Activated CD8-positive, alpha-beta T cell treated with anti-CD3 and anti-CD28 coated beads for 36 hours (primary cell): ENCODE measurements at regions not wholly inside any gene's neighbourhood (a gene's known extent, or its start where the extent isn't known, plus 50 kb on each side); places are given as distances from the start of the nearest gene placed in this dataset.

Experiments used
- ATAC-seq: fragments of 200-7000 bp; cut with Tn5 transposase; one replicate; pipeline ENCODE4 v1.10.0; 2021; ENCODE audit warnings: mild to moderate bottlenecking, moderate library complexity
- CTCF ChIA-PET: fragments of 350-600 bp; sonication (Branson Sonifier 250); formaldehyde crosslinking; loops from one replicate; lab custom pipeline; 2021; ENCODE audit warnings: antibody characterized with exemption; lab: Charles Lee
- POLR2A ChIA-PET: fragments of 350-600 bp; sonication (Branson Sonifier 250); formaldehyde crosslinking; loops from one replicate; lab custom pipeline; 2021; ENCODE audit warnings: antibody characterized with exemption; lab: Charles Lee
- DNase-seq: peaks from one replicate; pipeline ENCODE4 v3.0.0-alpha.2; 2020
- H3K27ac Mint-ChIP-seq: one replicate; pipeline ENCODE4 v1.8.0; 2021; ENCODE audit warnings: mild to moderate bottlenecking, mixed read lengths
- H3K27me3 Mint-ChIP-seq: one replicate; pipeline ENCODE4 v1.8.0; 2021; ENCODE audit warnings: mixed read lengths
- H3K36me3 Mint-ChIP-seq: one replicate; pipeline ENCODE4 v1.8.0; 2021; ENCODE audit warnings: low read depth, mixed read lengths
- H3K4me1 Mint-ChIP-seq: one replicate; pipeline ENCODE4 v1.8.0; 2021; ENCODE audit warnings: low read depth, mixed read lengths
- H3K4me3 Mint-ChIP-seq: one replicate; pipeline ENCODE4 v1.8.0; 2021; ENCODE audit warnings: mild to moderate bottlenecking, moderate library complexity, mixed read lengths
- H3K9me3 Mint-ChIP-seq: one replicate; pipeline ENCODE4 v1.8.0; 2021; ENCODE audit warnings: mixed read lengths
- intact Hi-C: fragments of 100-400 bp; cut with micrococcal nuclease; formaldehyde crosslinking; loops from one replicate; pipeline ENCODE4 v1.10.0; 2022
- TF ChIP-seq, protein P1 (sequence below): fragments of 200-600 bp; IDR thresholded peaks from one replicate; pipeline ENCODE4 v1.8.0; 2022; ENCODE audit warnings: antibody characterized with exemption, mild to moderate bottlenecking

DNA sequence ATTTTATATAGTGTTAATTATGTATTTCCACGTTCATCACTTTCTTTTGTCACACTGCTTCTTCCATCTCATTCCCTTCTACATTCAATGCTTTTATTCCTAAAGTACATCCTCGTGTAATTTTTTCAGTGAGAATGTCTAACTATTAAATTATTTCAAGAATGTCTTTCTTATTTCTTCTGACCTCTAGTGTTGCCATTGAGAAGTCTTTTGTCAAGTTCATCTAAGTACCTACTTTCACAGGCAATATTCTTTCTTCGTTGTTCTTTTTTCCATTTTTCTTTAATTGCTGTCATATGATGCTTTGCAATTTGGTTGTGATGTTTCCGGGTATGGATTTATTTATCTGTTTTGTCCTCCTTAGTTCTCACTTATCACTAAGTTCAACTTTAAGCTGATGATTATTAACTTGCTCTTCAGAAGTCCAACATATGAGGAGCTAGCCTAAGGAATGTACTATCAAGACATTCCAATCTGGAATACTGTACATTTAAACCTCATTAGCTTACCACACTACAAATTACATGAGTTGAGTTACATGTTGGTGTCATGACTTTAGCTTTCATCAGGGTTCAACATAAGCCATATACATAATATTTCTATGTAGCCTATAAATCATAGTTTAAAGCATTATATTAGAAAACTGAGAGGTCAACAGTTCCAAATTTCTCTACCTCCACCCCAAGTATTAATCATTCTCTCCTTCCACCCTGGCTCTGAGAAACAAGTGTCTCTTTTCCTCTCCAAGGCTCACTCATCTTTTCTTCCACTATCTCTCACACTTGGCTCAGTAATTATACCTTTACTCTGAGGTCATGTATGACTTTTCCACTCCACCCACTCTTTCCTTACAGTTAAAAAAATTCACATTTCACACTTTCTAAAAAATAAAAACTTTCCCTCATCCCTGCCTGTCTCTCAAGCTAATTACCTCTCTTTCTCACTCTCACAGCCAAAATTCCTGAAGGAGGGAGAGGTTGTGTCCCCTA lies 81.5 kb downstream of the COX18 start:
- POLR2A ChIA-PET: no interaction called here
- peaks cover 5% of the 10 kb centered on the region for H3K4me1 Mint-ChIP-seq

DNA sequence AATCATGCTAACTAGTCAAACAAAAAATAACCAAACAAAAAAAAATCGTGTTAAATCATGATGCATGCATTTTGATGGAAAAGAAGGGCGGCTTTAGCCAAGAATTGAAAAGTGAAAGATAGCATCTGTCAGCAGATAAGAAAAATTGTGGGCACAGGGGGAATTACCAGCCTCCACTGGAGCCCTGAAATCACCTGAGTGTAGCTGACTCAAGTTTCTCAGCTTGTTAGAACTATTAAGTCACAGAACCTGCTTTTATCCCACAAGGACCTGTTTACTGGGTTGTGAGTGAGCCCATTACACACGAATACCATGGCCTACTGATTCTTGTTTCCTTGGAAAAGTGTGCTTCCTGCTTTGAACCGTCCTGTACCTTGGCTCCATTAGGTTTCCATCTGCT lies 85.2 kb downstream of the COX18 start:
- ChIA-PET CTCF (interaction anchor here (1.0 kb wide), 1 partner anchor 11 kb away, joined by 3 read pairs; no protein-coding TSS in a partner anchor), POLR2A (no interaction called here)
- TF ChIP-seq, protein P1, sequence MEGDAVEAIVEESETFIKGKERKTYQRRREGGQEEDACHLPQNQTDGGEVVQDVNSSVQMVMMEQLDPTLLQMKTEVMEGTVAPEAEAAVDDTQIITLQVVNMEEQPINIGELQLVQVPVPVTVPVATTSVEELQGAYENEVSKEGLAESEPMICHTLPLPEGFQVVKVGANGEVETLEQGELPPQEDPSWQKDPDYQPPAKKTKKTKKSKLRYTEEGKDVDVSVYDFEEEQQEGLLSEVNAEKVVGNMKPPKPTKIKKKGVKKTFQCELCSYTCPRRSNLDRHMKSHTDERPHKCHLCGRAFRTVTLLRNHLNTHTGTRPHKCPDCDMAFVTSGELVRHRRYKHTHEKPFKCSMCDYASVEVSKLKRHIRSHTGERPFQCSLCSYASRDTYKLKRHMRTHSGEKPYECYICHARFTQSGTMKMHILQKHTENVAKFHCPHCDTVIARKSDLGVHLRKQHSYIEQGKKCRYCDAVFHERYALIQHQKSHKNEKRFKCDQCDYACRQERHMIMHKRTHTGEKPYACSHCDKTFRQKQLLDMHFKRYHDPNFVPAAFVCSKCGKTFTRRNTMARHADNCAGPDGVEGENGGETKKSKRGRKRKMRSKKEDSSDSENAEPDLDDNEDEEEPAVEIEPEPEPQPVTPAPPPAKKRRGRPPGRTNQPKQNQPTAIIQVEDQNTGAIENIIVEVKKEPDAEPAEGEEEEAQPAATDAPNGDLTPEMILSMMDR: no peak
- no peaks in the 10 kb centered on the region for H3K9me3 Mint-ChIP-seq
- no peak overlapping the region for H3K4me3 Mint-ChIP-seq
- intact Hi-C loops: no loop called here
- no peaks in the 10 kb centered on the region for H3K27me3 Mint-ChIP-seq
- peaks cover 5% of the 10 kb centered on the region for H3K4me1 Mint-ChIP-seq
- no peak overlapping the region for H3K27ac Mint-ChIP-seq
- DNase-seq (peak; percentile 17), ATAC-seq (peak; percentile 45)
- H3K36me3 Mint-ChIP-seq: no peaks in the 10 kb centered on the region

More for the DNA sequence above, 81.5 kb downstream of the COX18 start:
- Mint-ChIP-seq H3K27me3 (peaks cover 15% of the 10 kb centered on the region), H3K4me3 (no peak overlapping the region), H3K36me3 (no peaks in the 10 kb centered on the region), H3K27ac (no peak overlapping the region), H3K9me3 (no peaks in the 10 kb centered on the region)
- peak; percentile 20 for ATAC-seq
- CTCF ChIA-PET: interaction anchor here (0.7 kb wide), 1 partner anchor 32 kb away, joined by 4 read pairs; no protein-coding TSS in a partner anchor
- no peak for DNase-seq
- intact Hi-C loops: no loop called here
- TF ChIP-seq, protein P1: no peak

DNA sequence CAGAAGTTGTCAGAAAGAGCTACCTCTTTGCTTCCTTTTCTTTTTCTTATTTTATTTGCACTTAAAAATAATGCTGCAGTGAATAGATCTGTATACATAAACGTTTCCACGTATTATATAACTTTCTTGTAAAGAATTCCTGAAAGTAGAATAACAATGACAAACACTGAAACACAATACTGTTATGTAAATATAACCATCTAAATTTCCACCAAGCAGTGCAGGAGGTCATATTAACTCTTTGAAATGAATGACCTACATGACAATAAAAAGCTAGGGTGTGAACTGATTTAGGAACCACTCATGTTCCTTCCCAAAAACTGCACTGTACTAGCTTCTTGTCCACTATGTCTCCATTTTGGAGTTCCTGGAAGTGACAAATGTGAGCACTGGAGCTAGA lies 85.8 kb downstream of the COX18 start:
- no peak overlapping the region for H3K27ac Mint-ChIP-seq
- TF ChIP-seq, protein P1: no peak
- no peaks in the 10 kb centered on the region for H3K9me3 Mint-ChIP-seq
- H3K4me3 Mint-ChIP-seq: no peak overlapping the region
- DNase-seq (no peak), ATAC-seq (no peak)
- H3K27me3 Mint-ChIP-seq: no peaks in the 10 kb centered on the region
- ChIA-PET CTCF (interaction anchor here (1.0 kb wide), 1 partner anchor 10 kb away, joined by 3 read pairs; no protein-coding TSS in a partner anchor), POLR2A (no interaction called here)
- intact Hi-C loops: no loop called here
- H3K4me1 Mint-ChIP-seq: peaks cover 5% of the 10 kb centered on the region
- no peaks in the 10 kb centered on the region for H3K36me3 Mint-ChIP-seq

DNA sequence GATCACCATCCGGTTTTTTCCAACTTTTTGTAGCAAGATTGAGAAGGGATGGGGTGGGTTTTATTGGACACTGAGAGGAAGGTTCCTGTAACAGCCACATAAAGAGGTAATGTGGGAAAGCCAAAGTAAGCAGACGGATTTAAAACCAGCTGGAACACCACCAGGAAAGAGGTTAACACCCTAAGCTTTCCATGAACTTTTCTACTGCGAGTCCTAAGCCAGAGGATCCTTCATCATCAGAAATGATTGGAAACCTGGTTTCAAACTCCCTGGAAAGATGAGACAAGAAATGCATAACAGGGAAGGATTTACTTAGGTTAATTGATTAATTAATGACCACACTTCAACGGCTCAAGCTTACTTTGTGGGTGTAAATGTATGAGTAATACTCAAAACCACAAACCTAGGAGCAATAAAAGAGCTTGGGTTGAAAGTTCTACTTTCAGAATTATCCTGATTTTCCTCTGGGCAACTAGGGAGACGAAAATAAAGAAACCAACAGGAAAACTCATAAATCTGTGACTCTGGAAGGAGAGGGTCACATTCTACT lies 91.5 kb downstream of the COX18 start:
- ChIA-PET POLR2A (no interaction called here), CTCF (no interaction called here)
- Mint-ChIP-seq H3K27me3 (peaks cover 4% of the 10 kb centered on the region), H3K27ac (no peak overlapping the region), H3K36me3 (no peaks in the 10 kb centered on the region), H3K4me3 (no peak overlapping the region), H3K9me3 (no peaks in the 10 kb centered on the region), H3K4me1 (peaks cover 2% of the 10 kb centered on the region)
- no peak for ATAC-seq
- TF ChIP-seq, protein P1: no peak
- intact Hi-C loops: no loop called here
- DNase-seq: no peak

DNA sequence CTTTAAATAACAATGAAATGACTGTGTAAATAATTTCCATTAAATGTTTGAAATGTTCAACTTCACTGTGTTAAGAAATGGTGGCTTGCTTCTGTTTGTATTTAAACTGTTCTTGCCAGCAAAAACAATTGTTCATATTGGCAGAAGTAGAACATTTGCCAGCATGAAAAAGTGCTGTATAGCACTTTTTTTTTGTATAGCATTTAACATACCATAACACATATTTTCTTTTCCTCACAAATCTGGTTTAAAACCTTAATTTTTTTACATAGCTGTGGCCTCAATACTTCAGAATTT lies 94.1 kb downstream of the COX18 start:
- H3K36me3 Mint-ChIP-seq: no peaks in the 10 kb centered on the region
- no peaks in the 10 kb centered on the region for H3K9me3 Mint-ChIP-seq
- H3K4me1 Mint-ChIP-seq: peaks cover 2% of the 10 kb centered on the region
- DNase-seq: no peak
- ATAC-seq: no peak
- intact Hi-C loops: no loop called here
- H3K27ac Mint-ChIP-seq: no peak overlapping the region
- ChIA-PET POLR2A (no interaction called here), CTCF (no interaction called here)
- H3K4me3 Mint-ChIP-seq: no peak overlapping the region
- peaks cover 12% of the 10 kb centered on the region for H3K27me3 Mint-ChIP-seq
- TF ChIP-seq, protein P1: no peak
